Natural killer cell (primary cell): ENCODE measurements at regions not wholly inside any gene's neighbourhood (a gene's known extent, or its start where the extent isn't known, plus 50 kb on each side); places are given as distances from the start of the nearest gene placed in this dataset.

Experiments used
- ATAC-seq, 3 donors: fragments of 150-1000 bp in 2 of 3; fragments of 200-7000 bp in 1 of 3; cut with Tn5 transposase; 1 replicate in 1 of 3; 2 replicates in 2 of 3; pipeline ENCODE4 v1.10.0; 2021; ENCODE audit warnings: mild to moderate bottlenecking in 2 of 3, moderate library complexity in 2 of 3
- DNase-seq, 2 donors: peaks; one replicate each; pipeline versions ENCODE4 v3.0.0 to v3.0.0-alpha.2; 2013 to 2021; ENCODE audit warnings: mixed read lengths in 1 of 2
- H3K27ac ChIP-seq: one replicate; pipeline ENCODE4 v1.5.1; 2013; ENCODE audit warnings: mild to moderate bottlenecking, low read length
- H3K27me3 ChIP-seq: one replicate; pipeline ENCODE4 v1.6.1; 2013; ENCODE audit warnings: low read length; ENCODE audit not compliant: control insufficient read depth, insufficient read depth
- H3K36me3 ChIP-seq: one replicate; pipeline ENCODE4 v1.6.1; 2013; ENCODE audit warnings: low read length; ENCODE audit not compliant: control insufficient read depth, insufficient read depth
- H3K4me1 ChIP-seq: one replicate; pipeline ENCODE4 v1.6.1; 2013; ENCODE audit warnings: low read length; ENCODE audit not compliant: control insufficient read depth, insufficient read depth
- H3K4me3 ChIP-seq: one replicate; pipeline ENCODE4 v1.5.1; 2013; ENCODE audit warnings: low read length
- H3K9me3 ChIP-seq: one replicate; pipeline ENCODE4 v1.6.1; 2013; ENCODE audit warnings: low read length; ENCODE audit not compliant: control insufficient read depth, insufficient read depth
- H3K27ac Mint-ChIP-seq, 2 donors: one replicate each; pipeline ENCODE4 v1.8.0; 2022; ENCODE audit warnings: mild to moderate bottlenecking in 2 of 2, mixed read lengths in 2 of 2, moderate library complexity in 1 of 2
- H3K27me3 Mint-ChIP-seq, 2 donors: one replicate each; pipeline ENCODE4 v1.8.0; 2022; ENCODE audit warnings: low read depth in 2 of 2, mixed read lengths in 2 of 2
- H3K36me3 Mint-ChIP-seq: one replicate; pipeline ENCODE4 v1.8.0; 2022; ENCODE audit warnings: mixed read lengths
- H3K4me1 Mint-ChIP-seq, 2 donors: one replicate each; pipeline ENCODE4 v1.8.0; 2022; ENCODE audit warnings: mixed read lengths in 2 of 2
- H3K4me3 Mint-ChIP-seq: one replicate; pipeline ENCODE4 v1.8.0; 2022; ENCODE audit warnings: mild to moderate bottlenecking, moderate library complexity, mixed read lengths
- H3K9me3 Mint-ChIP-seq, 2 donors: one replicate each; pipeline ENCODE4 v1.8.0; 2022; ENCODE audit warnings: mixed read lengths in 2 of 2
- CTCF ChIP-seq: fragments of 200-600 bp; IDR thresholded peaks from one replicate; pipeline ENCODE4 v1.8.0; 2022; ENCODE audit warnings: antibody characterized with exemption
- WGBS: methylation state at CpG from one replicate; pipeline ENCODE4 v1.1.7; 2013; ENCODE audit warnings: missing lambda C conversion rate; ENCODE audit not compliant: insufficient coverage; 5-methylcytosine and 5-hydroxymethylcytosine counted together
- intact Hi-C: fragments of 100-400 bp; cut with micrococcal nuclease; formaldehyde crosslinking; loops from one replicate; pipeline ENCODE4 v1.14.2; 2022

- WGBS = 85% methylated on average over 3 of the region's 4 CpGs
- no peak for TF ChIP-seq CTCF
- Mint-ChIP-seq H3K36me3 (no peaks in the 10 kb centered on the region), H3K9me3 (peaks cover 7 to 11% of the 10 kb centered on the region in 2 donors), H3K4me1 (no peaks in the 10 kb centered on the region), H3K27ac (no peak overlapping the region), H3K27me3 (no peaks in the 10 kb centered on the region), H3K4me3 (no peak overlapping the region)
- Histone ChIP-seq H3K9me3 (no peaks in the 10 kb centered on the region), H3K36me3 (no peaks in the 10 kb centered on the region), H3K27me3 (no peaks in the 10 kb centered on the region), H3K4me3 (no peak overlapping the region), H3K27ac (no peak overlapping the region), H3K4me1 (no peaks in the 10 kb centered on the region)
- no peak for ATAC-seq
- intact Hi-C loops = no loop called here
- no peak for DNase-seq
Measured at GRCh38 chr13:72163678-72164077, 296.7 kb upstream of the DACH1 start.

GRCh38 chr13:72160977-72161376, 294.0 kb upstream of the DACH1 start:
- H3K27me3 ChIP-seq = no peaks in the 10 kb centered on the region
- H3K4me3 Mint-ChIP-seq = no peak overlapping the region
- H3K36me3 Mint-ChIP-seq = no peaks in the 10 kb centered on the region
- H3K27me3 Mint-ChIP-seq = no peaks in the 10 kb centered on the region
- DNase-seq (no peak), ATAC-seq (no peak)
- no peaks in the 10 kb centered on the region for H3K9me3 ChIP-seq
- intact Hi-C loops = no loop called here
- no peaks in the 10 kb centered on the region for H3K4me1 ChIP-seq
- peaks cover 7 to 9% of the 10 kb centered on the region in 2 donors for H3K9me3 Mint-ChIP-seq
- H3K27ac ChIP-seq = no peak overlapping the region
- H3K27ac Mint-ChIP-seq = no peak overlapping the region
- no peaks in the 10 kb centered on the region for H3K36me3 ChIP-seq
- WGBS = 72% methylated on average over 4 of the region's 5 CpGs
- H3K4me1 Mint-ChIP-seq = no peaks in the 10 kb centered on the region
- no peak for TF ChIP-seq CTCF
- no peak overlapping the region for H3K4me3 ChIP-seq

- intact Hi-C loops = no loop called here
- Mint-ChIP-seq H3K9me3 (peaks cover 2 to 9% of the 10 kb centered on the region in 2 donors), H3K27ac (no peak overlapping the region), H3K36me3 (no peaks in the 10 kb centered on the region), H3K4me1 (no peaks in the 10 kb centered on the region), H3K27me3 (no peaks in the 10 kb centered on the region), H3K4me3 (no peak overlapping the region)
- H3K27ac ChIP-seq = no peak overlapping the region
- no peaks in the 10 kb centered on the region for H3K9me3 ChIP-seq
- ATAC-seq (no peak), DNase-seq (no peak)
- H3K4me3 ChIP-seq = no peak overlapping the region
- no peaks in the 10 kb centered on the region for H3K4me1 ChIP-seq
- no peaks in the 10 kb centered on the region for H3K27me3 ChIP-seq
- H3K36me3 ChIP-seq = no peaks in the 10 kb centered on the region
- no peak for TF ChIP-seq CTCF
Measured at GRCh38 chr13:72156760-72157159, 289.8 kb upstream of the DACH1 start.

- peaks cover 2 to 3% of the 10 kb centered on the region in 2 donors for H3K9me3 Mint-ChIP-seq
- H3K9me3 ChIP-seq = peaks cover 4% of the 10 kb centered on the region
Measured at GRCh38 chr13:72153272-72153671, 286.3 kb upstream of the DACH1 start.

More at GRCh38 chr13:72153272-72153671, 286.3 kb upstream of the DACH1 start:
- no peak overlapping the region for H3K4me3 Mint-ChIP-seq
- TF ChIP-seq CTCF = no peak
- ATAC-seq (no peak), DNase-seq (no peak)
- Histone ChIP-seq H3K4me1 (no peaks in the 10 kb centered on the region), H3K4me3 (no peak overlapping the region), H3K27ac (no peak overlapping the region), H3K36me3 (no peaks in the 10 kb centered on the region), H3K27me3 (no peaks in the 10 kb centered on the region)
- H3K4me1 Mint-ChIP-seq = no peaks in the 10 kb centered on the region
- no CpG with 5 or more reads among the region's 1 CpG for WGBS
- H3K27ac Mint-ChIP-seq = no peak overlapping the region
- H3K36me3 Mint-ChIP-seq = no peaks in the 10 kb centered on the region
- H3K27me3 Mint-ChIP-seq = no peaks in the 10 kb centered on the region
- intact Hi-C loops = no loop called here
